ENCODE measurements at regions not wholly inside any gene's neighbourhood (a gene's known extent, or its start where the extent isn't known, plus 50 kb on each side); places are given as distances from the start of the nearest gene placed in this dataset.
"Not testable (repeated sequence)": the region's sequence is repeated elsewhere in the genome, so short reads cannot be mapped to it uniquely, and the experiment has no call there.

GRCh38 chr1:199472978-199473377 is 554.5 kb upstream of the NR5A2 start:
- no peak for DNase-seq

GRCh38 chr1:199474738-199475137 is 552.8 kb upstream of the NR5A2 start:
- no peak for DNase-seq

GRCh38 chr1:199482426-199482825 is 545.1 kb upstream of the NR5A2 start:
- DNase-seq = no peak

GRCh38 chr1:199489594-199489993 is 537.9 kb upstream of the NR5A2 start:
- no peak for DNase-seq

GRCh38 chr1:199490769-199491527 is 536.6 kb upstream of the NR5A2 start:
- no peak for DNase-seq

GRCh38 chr1:199495432-199495831 is 532.1 kb upstream of the NR5A2 start:
- no peak for DNase-seq

GRCh38 chr1:199498802-199499201 is 528.7 kb upstream of the NR5A2 start:
- DNase-seq = not testable (repeated sequence)

- DNase-seq = no peak
Observed at GRCh38 chr1:199508072-199508471, 519.4 kb upstream of the NR5A2 start.

GRCh38 chr1:199508653-199509052 is 518.9 kb upstream of the NR5A2 start:
- no peak for DNase-seq

- no peak for DNase-seq
Observed at GRCh38 chr1:199509456-199509855, 518.1 kb upstream of the NR5A2 start.

- DNase-seq = no peak
Observed at GRCh38 chr1:199510314-199510713, 517.2 kb upstream of the NR5A2 start.

- no peak for DNase-seq
Observed at GRCh38 chr1:199512037-199512710, 515.3 kb upstream of the NR5A2 start.

- no peak for DNase-seq
Observed at GRCh38 chr1:199515261-199515660, 512.2 kb upstream of the NR5A2 start.

- DNase-seq = no peak
Observed at GRCh38 chr1:199522338-199522737, 505.2 kb upstream of the NR5A2 start.

GRCh38 chr1:199522936-199523335 is 504.6 kb upstream of the NR5A2 start:
- DNase-seq = no peak

- no peak for DNase-seq
Observed at GRCh38 chr1:199529324-199529723, 498.2 kb upstream of the NR5A2 start.

GRCh38 chr1:199533361-199533760 is 494.1 kb upstream of the NR5A2 start:
- not testable (repeated sequence) for DNase-seq

- no peak for DNase-seq
Observed at GRCh38 chr1:199545780-199546179, 481.7 kb upstream of the NR5A2 start.

GRCh38 chr1:199546323-199546722 is 481.2 kb upstream of the NR5A2 start:
- DNase-seq = no peak

GRCh38 chr1:199549421-199549820 is 478.1 kb upstream of the NR5A2 start:
- no peak for DNase-seq

- no peak for DNase-seq
Observed at GRCh38 chr1:199550199-199551065, 477.1 kb upstream of the NR5A2 start.

- no peak for DNase-seq
Observed at GRCh38 chr1:199551967-199552565, 475.4 kb upstream of the NR5A2 start.

- no peak for DNase-seq
Observed at GRCh38 chr1:199553104-199553503, 474.4 kb upstream of the NR5A2 start.

Measured in effector CD8-positive, alpha-beta T cell (primary cell).